ENCODE measurements at regions not wholly inside any gene's neighbourhood (a gene's known extent, or its start where the extent isn't known, plus 50 kb on each side); places are given as distances from the start of the nearest gene placed in this dataset.

DNA sequence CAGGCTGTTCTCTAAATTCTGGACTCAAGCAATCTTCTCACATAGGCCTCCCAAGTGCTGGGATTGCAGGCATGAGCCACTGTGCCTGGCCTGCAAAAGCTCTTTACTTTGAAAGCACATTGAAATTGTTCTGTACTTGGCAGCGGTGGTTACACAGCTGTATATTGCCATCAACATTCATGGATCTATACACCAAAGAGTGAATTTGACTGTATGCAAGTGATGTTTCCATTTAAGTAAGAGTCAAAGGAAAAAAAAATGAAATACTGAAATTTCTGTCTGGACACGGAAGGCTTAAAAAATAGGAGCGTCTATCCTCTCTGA, 450.6 kb upstream of the PSMD7 start:
- intact Hi-C loops (cut with micrococcal nuclease) = no loop called here

GRCh38 chr16:73845238-73846006, 451.2 kb upstream of the PSMD7 start:
- intact Hi-C loops (cut with micrococcal nuclease) = no loop called here

GRCh38 chr16:73840728-73841127, 455.9 kb upstream of the PSMD7 start:
- intact Hi-C loops (cut with micrococcal nuclease) = loop anchor here (5.0 kb wide), 1 partner anchor 38 kb away; no protein-coding TSS in a partner anchor

GRCh38 chr16:73831220-73831619, 465.4 kb upstream of the PSMD7 start:
- intact Hi-C loops (cut with micrococcal nuclease) = no loop called here

DNA sequence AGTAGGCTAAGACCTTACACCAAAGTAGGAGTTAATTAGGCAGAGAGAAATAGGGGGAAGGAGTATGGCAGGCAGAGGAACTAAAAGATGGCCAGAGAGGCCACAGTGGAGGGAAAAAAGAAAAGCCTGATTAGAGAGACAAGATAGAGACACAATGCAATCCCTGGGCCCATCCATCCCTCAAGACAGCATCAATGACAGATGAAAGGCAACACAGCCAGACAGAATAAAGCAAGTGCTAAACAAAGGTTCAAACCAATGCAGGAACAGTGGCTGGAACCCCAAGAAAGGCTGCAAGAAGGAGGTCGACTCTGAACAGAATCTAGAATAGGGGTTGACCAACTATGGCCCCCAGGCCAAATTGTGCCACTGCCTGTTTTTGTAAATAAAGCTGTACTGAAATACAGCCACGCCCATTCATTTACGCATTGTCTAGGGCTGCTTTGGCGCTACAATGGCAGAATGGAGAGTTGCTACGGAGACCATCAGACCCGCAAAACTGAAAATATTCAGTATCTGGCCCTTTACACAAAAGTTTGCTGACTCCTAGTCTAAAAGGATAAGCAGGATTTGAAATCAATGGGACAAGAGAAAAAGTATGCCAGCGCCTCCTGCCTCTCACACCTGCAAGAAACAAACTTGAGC, 473.3 kb upstream of the PSMD7 start:
- intact Hi-C loops (cut with micrococcal nuclease) = no loop called here

DNA sequence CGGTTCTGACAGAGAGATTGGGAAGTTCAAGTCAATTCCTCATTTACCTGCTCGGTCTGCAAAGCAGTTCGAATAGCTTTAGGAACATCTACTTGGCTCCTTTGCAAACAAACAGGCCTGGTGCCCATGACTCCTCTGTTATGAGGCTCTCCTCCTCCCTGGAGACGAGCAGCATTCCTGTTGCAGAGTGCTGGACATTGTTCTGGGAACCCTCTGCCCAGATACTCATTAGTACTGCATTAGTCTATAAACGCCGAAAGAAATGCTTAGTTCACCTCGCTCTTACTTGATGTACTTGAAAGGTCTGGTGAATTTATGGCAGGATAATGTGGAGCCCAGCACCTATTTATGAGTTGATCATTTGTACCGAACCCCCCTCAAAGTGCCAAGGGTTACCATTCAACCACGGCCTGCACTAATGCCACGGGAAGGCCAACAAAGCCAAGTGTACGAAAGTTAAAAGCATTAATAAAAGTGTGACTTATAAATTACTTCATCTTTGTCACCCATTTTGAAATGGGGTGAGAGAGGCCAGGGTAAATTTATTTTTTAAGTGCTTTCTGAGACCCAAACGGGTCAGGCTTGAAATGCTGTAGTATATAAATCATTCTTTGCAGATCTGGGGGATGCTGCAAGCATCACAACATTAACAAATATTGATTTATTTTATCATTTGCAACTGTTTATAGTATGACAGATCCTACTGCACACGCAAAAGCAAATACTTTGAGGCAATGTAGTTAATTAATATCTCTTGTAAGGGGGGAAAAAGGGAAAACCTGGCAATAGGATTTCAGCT, 478.9 kb upstream of the PSMD7 start:
- intact Hi-C loops (cut with micrococcal nuclease) = no loop called here

GRCh38 chr16:73813527-73813926, 483.1 kb upstream of the PSMD7 start:
- intact Hi-C loops (cut with micrococcal nuclease) = no loop called here

- intact Hi-C loops (cut with micrococcal nuclease) = loop anchor here (5.0 kb wide), 1 partner anchor 38 kb away; no protein-coding TSS in a partner anchor
Measured at GRCh38 chr16:73804456-73804855, 492.2 kb upstream of the PSMD7 start.

DNA sequence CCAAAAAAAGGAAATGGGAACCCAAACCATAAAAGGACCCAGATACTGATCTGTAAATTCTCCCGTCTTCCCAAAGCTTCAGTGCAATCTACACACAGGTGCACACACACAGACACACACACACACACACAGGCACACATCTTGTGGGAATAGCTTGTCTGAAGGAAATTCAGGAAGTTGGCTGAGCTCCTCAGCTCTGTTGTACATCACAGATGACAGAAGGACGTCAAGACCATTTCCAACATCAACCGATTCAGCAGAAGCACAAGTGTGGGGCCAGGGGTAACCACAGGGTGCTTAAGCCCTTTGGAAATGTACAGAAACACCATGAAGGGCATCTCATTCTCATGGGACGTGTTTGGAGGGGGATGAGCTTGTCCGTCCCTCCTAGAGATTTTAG, 498.1 kb upstream of the PSMD7 start:
- intact Hi-C loops (cut with micrococcal nuclease) = no loop called here

DNA sequence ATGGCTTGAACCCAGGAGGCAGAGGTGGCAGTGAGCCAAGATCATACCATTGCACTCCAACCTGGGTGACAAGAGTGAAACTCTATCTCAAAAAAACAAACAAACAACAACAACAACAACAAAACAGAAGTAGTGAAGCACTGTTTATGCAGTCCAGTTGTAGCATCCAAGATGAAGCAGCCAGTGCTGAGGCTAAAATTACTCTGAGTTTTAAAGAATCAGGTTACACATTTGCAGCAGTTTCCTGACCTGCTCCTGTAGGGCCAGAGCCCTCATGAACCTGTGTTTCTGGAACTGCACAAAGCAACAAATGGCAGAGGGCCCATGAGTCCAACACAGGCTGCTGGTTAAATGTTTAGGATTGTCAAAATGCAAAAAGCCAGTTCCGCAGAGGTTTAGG, 499.5 kb upstream of the PSMD7 start:
- intact Hi-C loops (cut with micrococcal nuclease) = no loop called here

DNA sequence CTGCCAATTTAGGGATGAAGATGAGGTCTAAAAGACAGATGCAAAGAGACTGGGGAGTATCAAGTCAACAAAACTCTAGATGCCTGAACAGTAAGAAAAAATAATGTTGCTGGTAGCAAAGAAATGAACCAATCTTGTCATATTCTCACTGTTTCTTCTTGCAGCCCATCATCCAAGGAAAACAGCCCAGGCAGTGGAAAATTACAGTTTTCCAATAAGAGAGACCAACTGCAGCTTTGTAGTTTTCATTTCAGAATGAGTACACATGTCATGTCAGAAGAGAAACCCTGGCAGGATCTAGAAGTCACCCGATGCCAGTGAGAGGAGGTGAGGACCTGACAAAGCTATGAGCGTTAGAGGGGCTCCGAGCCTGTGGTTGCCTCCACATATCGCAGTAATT, 500.4 kb upstream of the PSMD7 start:
- intact Hi-C loops (cut with micrococcal nuclease) = no loop called here

DNA sequence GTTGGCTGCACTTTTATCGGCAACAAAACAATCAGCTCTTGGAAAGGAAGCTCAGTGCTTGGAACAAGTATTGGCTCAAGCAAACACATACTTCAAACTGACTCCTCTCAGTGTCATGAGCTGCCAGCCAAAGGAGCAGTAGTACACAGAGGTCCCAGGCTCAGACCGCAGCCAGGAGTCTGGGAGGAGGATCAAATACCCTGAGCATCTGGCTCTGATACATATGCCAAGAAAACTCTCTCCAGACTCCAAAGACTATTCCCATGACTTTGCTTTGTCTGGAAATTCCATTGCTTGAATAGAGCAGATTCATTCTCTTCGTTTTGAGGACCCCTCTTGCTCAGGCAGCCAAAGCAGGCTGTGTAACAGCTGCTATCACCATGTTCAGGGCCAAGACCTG, 501.6 kb upstream of the PSMD7 start:
- intact Hi-C loops (cut with micrococcal nuclease) = no loop called here

- intact Hi-C loops (cut with micrococcal nuclease) = no loop called here
Measured at GRCh38 chr16:73793871-73794437, 502.7 kb upstream of the PSMD7 start.

GRCh38 chr16:73793260-73793659, 503.4 kb upstream of the PSMD7 start:
- intact Hi-C loops (cut with micrococcal nuclease) = no loop called here

DNA sequence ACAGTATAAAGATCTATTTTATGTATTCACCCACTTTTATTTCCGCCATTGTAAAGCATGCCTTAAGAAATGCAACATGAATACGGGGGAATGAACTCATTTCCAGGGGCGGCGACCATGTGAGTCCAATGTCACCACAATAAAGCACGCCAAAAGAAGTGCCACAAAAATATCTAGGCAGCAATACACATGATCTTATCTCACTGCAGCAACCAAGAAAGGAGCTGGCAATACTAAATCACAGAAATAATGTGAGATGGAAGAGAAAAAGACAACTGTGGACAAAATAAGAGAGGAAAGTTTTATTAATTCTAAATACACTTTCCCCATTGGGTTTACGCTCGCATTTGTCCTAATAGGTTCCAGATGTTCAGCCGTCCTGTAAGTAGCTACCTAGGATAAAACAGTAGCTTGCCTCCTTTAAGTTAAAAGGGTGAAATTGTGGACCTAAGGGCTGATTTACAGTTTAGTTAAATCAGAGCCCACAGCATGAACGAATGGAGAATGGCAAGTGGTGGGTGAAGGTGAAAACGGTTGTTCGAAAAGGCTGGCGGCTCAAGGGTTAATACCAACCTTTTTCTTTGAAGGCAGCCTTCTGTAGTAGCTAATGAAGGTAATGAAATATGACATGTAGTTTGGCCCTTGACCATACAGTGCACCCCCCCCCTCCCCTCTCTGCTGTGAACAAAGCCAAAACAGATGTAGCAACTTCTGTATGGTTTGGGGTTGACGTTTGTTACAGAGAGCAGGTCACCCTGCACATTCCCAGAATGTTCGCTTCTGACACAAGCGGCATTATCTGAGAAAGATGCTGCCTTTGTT, 504.2 kb upstream of the PSMD7 start:
- intact Hi-C loops (cut with micrococcal nuclease) = no loop called here

GRCh38 chr16:73781297-73781696, 515.3 kb upstream of the PSMD7 start:
- intact Hi-C loops (cut with micrococcal nuclease) = no loop called here

GRCh38 chr16:73778887-73779286, 517.7 kb upstream of the PSMD7 start:
- intact Hi-C loops (cut with micrococcal nuclease) = no loop called here

- intact Hi-C loops (cut with micrococcal nuclease) = no loop called here
Measured at GRCh38 chr16:73775841-73776388, 520.7 kb upstream of the PSMD7 start.

DNA sequence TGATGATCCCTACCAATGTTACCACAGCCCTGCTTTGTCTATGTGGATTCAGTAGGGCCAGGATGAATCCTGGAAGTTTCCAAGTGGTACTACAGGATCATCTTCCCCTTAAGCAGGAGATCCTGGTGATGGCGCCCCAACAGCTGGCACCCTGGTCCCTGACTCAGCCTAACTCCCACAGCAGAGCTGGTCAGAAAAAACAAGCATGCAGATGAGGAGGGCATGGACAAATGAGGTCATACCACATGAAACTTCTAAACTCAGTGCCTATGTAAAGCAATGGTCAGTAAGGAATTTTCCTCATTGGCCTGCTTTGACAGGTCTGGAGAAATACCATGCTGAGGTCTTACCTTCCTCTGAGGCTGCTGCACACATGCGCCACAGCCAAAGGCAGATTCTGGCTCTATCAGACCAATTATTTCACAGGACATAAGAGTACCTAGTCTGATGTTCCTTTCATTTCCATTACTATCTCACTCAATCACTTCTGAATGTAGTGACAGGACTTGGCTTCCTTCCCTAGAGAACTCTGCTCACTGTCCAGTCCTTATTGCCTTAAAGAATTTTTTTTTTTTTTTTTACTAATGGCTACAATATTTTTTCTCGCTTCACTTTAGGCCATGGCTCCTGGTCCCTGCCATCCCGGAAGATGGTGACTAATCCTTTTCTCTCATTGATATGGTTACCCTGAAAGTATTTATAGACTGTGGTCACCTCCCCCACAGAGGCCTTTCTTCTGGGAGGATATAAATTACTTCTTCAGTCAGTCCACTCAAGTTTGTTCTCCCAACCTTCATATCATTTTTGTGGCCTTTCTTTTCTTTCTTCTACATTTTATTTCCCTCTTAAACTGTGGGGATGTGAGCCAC, 525.2 kb upstream of the PSMD7 start:
- intact Hi-C loops (cut with micrococcal nuclease) = no loop called here

- intact Hi-C loops (cut with micrococcal nuclease) = no loop called here
Measured at GRCh38 chr16:73768786-73769203, 527.8 kb upstream of the PSMD7 start.
